Stimulated activated CD8-positive, alpha-beta memory T cell treated with anti-CD3 and anti-CD28 coated beads, Interleukin-12 subunit alpha, Interleukin-12 subunit beta, amount 100 ng/mL, for 24 hours (primary cell): ENCODE measurements at regions not wholly inside any gene's neighbourhood (a gene's known extent, or its start where the extent isn't known, plus 50 kb on each side); places are given as distances from the start of the nearest gene placed in this dataset.
"Not testable (repeated sequence)": the region's sequence is repeated elsewhere in the genome, so short reads cannot be mapped to it uniquely, and the experiment has no call there.

ENCODE experiments used
- DNase-seq: peaks from one replicate; pipeline ENCODE4 v3.0.0-alpha.2; 2020; ENCODE audit errors: extremely low read depth

GRCh38 chr21:35401476-35401875 lies 352.4 kb upstream of the RUNX1 start:
- DNase-seq = no peak

GRCh38 chr21:35400233-35400939 lies 351.3 kb upstream of the RUNX1 start:
- no peak for DNase-seq

- no peak for DNase-seq
Measured at GRCh38 chr21:35399706-35400105, 350.6 kb upstream of the RUNX1 start.

GRCh38 chr21:35399002-35399530 lies 350.0 kb upstream of the RUNX1 start:
- no peak for DNase-seq

GRCh38 chr21:35398346-35398982 lies 349.4 kb upstream of the RUNX1 start:
- no peak for DNase-seq

GRCh38 chr21:35397781-35398180 lies 348.7 kb upstream of the RUNX1 start:
- no peak for DNase-seq

GRCh38 chr21:35396655-35397054 lies 347.6 kb upstream of the RUNX1 start:
- DNase-seq = no peak

GRCh38 chr21:35395728-35396127 lies 346.6 kb upstream of the RUNX1 start:
- no peak for DNase-seq

GRCh38 chr21:35394634-35395369 lies 345.7 kb upstream of the RUNX1 start:
- no peak for DNase-seq

- DNase-seq = no peak
Measured at GRCh38 chr21:35394049-35394448, 344.9 kb upstream of the RUNX1 start.

GRCh38 chr21:35390013-35390776 lies 341.1 kb upstream of the RUNX1 start:
- no peak for DNase-seq

GRCh38 chr21:35386491-35387079 lies 337.5 kb upstream of the RUNX1 start:
- DNase-seq = no peak

GRCh38 chr21:35384375-35384774 lies 335.3 kb upstream of the RUNX1 start:
- DNase-seq = no peak

GRCh38 chr21:35382696-35383095 lies 333.6 kb upstream of the RUNX1 start:
- no peak for DNase-seq

- DNase-seq = no peak
Measured at GRCh38 chr21:35381743-35382310, 332.7 kb upstream of the RUNX1 start.

- DNase-seq = not testable (repeated sequence)
Measured at GRCh38 chr21:35380304-35380703, 331.2 kb upstream of the RUNX1 start.

- DNase-seq = no peak
Measured at GRCh38 chr21:35378881-35379280, 329.8 kb upstream of the RUNX1 start.

GRCh38 chr21:35377505-35378090 lies 328.5 kb upstream of the RUNX1 start:
- no peak for DNase-seq

GRCh38 chr21:35376406-35377135 lies 327.5 kb upstream of the RUNX1 start:
- DNase-seq = no peak

GRCh38 chr21:35375115-35375514 lies 326.0 kb upstream of the RUNX1 start:
- no peak for DNase-seq
